Adrenal gland (tissue), 9 donors: ENCODE measurements at regions not wholly inside any gene's neighbourhood (a gene's known extent, or its start where the extent isn't known, plus 50 kb on each side); places are given as distances from the start of the nearest gene placed in this dataset.

Experiments used
- DNase-seq, 7 donors: peaks; one replicate each; pipeline ENCODE4 v3.0.0-alpha.2; 2019 to 2020
- H3K27ac ChIP-seq, 5 donors: fragments of 200-600 bp; sonication (generic) in 4 of 5; 1 replicate in 3 of 5; 2 replicates in 2 of 5; pipeline versions ENCODE4 v1.5.1 to v1.8.0; 2016 to 2020; ENCODE audit warnings: mild to moderate bottlenecking in 1 of 5
- H3K27me3 ChIP-seq: fragments of 200-600 bp; 2 replicates; pipeline ENCODE4 v1.8.0; 2021
- H3K36me3 ChIP-seq, 2 donors: fragments of 200-600 bp; replicated peaks in 1 of 2; 1 replicate in 1 of 2; 2 replicates in 1 of 2; pipeline versions ENCODE4 v1.5.1 to v1.8.0; 2018 to 2022
- H3K4me1 ChIP-seq, 2 donors: fragments of 200-600 bp; replicated peaks in 1 of 2; 1 replicate in 1 of 2; 2 replicates in 1 of 2; pipeline versions ENCODE4 v1.5.1 to v1.8.0; 2018 to 2021
- H3K4me3 ChIP-seq, 4 donors: fragments of 200-600 bp; sonication (generic) in 3 of 4; one replicate each; pipeline ENCODE4 v1.5.1; 2016 to 2018
- H3K9me3 ChIP-seq, 3 donors: fragments of 200-600 bp; sonication (generic) in 1 of 3; replicated peaks in 1 of 3; 1 replicate in 2 of 3; 2 replicates in 1 of 3; pipeline versions ENCODE4 v1.5.1 to v1.8.0; 2016 to 2021
- POLR2A ChIP-seq, 2 donors: fragments of 450-650 bp; IDR thresholded peaks; one replicate each; pipeline ENCODE4 v1.6.1; 2017; ENCODE audit warnings: antibody characterized with exemption in 2 of 2, mild to moderate bottlenecking in 2 of 2, moderate library complexity in 1 of 2
- WGBS, 4 donors: extraction: QIAGEN DNeasy Blood & Tissue Kit in 2 of 4; methylation state at CpG; one replicate each; pipeline versions ENCODE4 v1.1.5 to v1.1.7; 2013 to 2017; 5-methylcytosine and 5-hydroxymethylcytosine counted together
- intact Hi-C, 2 donors: fragments of 100-400 bp; cut with DNase I; formaldehyde crosslinking; loops; one replicate each; pipeline versions ENCODE4 v1.14.1 to v1.15.0; 2022 to 2023
- TF ChIP-seq, protein P1 (sequence below), 6 experiments: fragments of 450-650 bp in 4 of 6; fragments of 200-600 bp in 2 of 6; sonication (generic) in 1 of 6; IDR thresholded peaks; 1 replicate in 5 of 6; 2 replicates in 1 of 6; pipeline versions ENCODE4 v1.5.1 to v1.8.0; 2016 to 2021; ENCODE audit warnings: antibody characterized with exemption in 6 of 6, mild to moderate bottlenecking in 2 of 6, moderate library complexity in 1 of 6
- donor health status: healthy with polysubstance abuse.
- donor health status: Bipolar disorder and iron deficiency.
- donor health status: DM: yes; HTN: yes; CAD: no.
- donor health status: DM: no; HTN: no; CAD: no.
- donor health status: DM: no; HTN: no; CAD: no.

DNA sequence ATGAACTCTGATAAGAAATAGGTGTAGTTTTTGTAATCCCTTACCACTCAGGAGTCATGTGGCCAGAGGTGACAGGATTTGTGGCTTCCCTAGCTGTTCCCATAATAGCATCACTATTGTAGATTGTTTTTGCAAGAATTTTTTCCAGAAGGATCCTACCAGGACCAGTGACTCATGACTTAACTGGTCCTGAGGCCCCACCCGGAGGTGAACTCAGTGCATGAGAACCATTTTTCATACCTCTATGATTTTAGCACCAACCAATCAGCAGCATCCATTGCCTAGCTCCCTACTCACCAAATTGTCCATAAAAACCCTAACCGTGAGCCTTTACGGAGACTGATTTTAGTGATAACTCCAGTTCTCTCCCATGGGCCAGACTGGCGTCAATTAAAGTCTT lies 484.8 kb downstream of the PSAT1 start:
- Histone ChIP-seq H3K4me3 (no peak overlapping the region), H3K9me3 (no peaks in the 10 kb centered on the region), H3K4me1 (no peaks in the 10 kb centered on the region), H3K36me3 (no peaks in the 10 kb centered on the region), H3K27ac (no peak overlapping the region), H3K27me3 (no peaks in the 10 kb centered on the region)
- WGBS, 4 donors, result 85 to 91% (median 88%) methylated on average over 4 of the region's 4 CpGs
- intact Hi-C loops, result no loop called here
- TF ChIP-seq, protein P1, sequence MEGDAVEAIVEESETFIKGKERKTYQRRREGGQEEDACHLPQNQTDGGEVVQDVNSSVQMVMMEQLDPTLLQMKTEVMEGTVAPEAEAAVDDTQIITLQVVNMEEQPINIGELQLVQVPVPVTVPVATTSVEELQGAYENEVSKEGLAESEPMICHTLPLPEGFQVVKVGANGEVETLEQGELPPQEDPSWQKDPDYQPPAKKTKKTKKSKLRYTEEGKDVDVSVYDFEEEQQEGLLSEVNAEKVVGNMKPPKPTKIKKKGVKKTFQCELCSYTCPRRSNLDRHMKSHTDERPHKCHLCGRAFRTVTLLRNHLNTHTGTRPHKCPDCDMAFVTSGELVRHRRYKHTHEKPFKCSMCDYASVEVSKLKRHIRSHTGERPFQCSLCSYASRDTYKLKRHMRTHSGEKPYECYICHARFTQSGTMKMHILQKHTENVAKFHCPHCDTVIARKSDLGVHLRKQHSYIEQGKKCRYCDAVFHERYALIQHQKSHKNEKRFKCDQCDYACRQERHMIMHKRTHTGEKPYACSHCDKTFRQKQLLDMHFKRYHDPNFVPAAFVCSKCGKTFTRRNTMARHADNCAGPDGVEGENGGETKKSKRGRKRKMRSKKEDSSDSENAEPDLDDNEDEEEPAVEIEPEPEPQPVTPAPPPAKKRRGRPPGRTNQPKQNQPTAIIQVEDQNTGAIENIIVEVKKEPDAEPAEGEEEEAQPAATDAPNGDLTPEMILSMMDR (IDR thresholded peaks at IDR 0.05), result no peak
- no peak for TF ChIP-seq POLR2A (IDR thresholded peaks at IDR 0.05)
- no peak for DNase-seq

DNA sequence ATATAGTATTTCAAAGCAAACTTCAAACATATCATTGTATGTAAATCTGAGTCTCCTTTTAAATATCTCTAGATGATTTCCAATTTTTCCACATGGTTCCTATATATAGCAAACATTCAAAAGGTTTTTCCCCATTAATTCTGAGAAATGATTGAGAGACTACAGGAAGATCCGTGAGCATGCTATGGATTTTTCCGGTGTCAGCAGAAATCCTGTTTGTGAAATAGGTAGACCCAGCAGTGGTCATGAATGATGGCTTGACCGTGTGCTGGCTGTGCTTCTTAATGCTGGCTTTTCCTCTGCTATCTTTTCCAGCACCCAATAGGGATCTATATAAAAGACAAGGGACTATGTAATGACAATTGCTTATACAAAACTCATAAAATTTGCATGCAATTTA lies 485.3 kb downstream of the PSAT1 start:
- no peak for DNase-seq
- no peak for TF ChIP-seq POLR2A (IDR thresholded peaks at IDR 0.05)
- TF ChIP-seq, protein P1 (IDR thresholded peaks at IDR 0.05), result no peak
- Histone ChIP-seq H3K9me3 (no peaks in the 10 kb centered on the region), H3K4me1 (no peaks in the 10 kb centered on the region), H3K27ac (no peak overlapping the region), H3K36me3 (no peaks in the 10 kb centered on the region), H3K4me3 (no peak overlapping the region), H3K27me3 (no peaks in the 10 kb centered on the region)
- intact Hi-C loops, result no loop called here
- WGBS, 4 donors, result 56 to 92% (median 84%) methylated on average over 3 of the region's 3 CpGs

DNA sequence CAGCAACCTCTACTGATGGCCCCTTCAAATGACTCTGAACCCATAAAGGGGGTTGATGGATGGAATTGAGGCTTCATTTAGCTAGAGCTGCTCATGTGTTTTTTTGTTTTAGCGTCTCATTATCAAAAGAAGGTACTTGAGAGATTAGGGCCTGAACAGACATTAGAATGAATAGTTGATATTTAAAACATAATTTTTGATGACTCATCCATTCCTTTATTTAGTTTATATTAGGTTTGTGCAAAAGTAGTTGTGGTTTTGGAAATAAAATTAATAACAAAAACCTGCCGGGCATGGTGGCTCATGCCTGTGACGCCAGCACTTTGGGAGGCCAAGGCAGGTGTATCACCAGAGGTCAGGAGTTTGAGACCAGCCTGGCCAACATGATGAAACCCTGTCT lies 485.9 kb downstream of the PSAT1 start:
- Histone ChIP-seq H3K27me3 (no peaks in the 10 kb centered on the region), H3K4me3 (no peak overlapping the region), H3K36me3 (no peaks in the 10 kb centered on the region), H3K9me3 (no peaks in the 10 kb centered on the region), H3K4me1 (no peaks in the 10 kb centered on the region), H3K27ac (no peak overlapping the region)
- no peak for DNase-seq
- 85 to 90% (median 87%) methylated on average over 3 of the region's 3 CpGs for WGBS, 4 donors
- TF ChIP-seq POLR2A (IDR thresholded peaks at IDR 0.05), result no peak
- TF ChIP-seq, protein P1 (IDR thresholded peaks at IDR 0.05), result no peak
- intact Hi-C loops, result no loop called here

DNA sequence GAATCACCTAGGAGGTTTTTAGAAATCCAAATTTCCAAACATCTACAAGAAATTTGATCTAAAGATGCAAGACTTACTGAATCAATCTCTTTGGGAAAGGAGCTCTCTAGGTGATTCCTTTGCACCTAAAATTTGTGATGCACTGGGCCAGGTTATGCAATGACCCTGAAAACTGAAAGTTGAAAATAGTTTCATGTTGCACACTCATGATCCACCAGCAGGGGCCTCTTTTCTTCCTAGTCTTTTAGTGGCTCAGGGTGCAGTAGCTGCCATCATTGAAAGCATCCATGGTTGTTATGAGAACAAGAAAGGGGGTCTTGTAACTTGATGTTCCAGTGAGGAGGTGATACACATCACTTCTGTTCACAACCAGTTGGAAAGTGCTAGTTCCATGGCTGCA lies 486.8 kb downstream of the PSAT1 start:
- no peaks in the 10 kb centered on the region for H3K4me1 ChIP-seq
- no peak for TF ChIP-seq POLR2A (IDR thresholded peaks at IDR 0.05)
- TF ChIP-seq, protein P1 (IDR thresholded peaks at IDR 0.05), result no peak
- H3K9me3 ChIP-seq, result no peaks in the 10 kb centered on the region
- DNase-seq, result no peak
- no peak overlapping the region for H3K4me3 ChIP-seq
- no peaks in the 10 kb centered on the region for H3K36me3 ChIP-seq
- H3K27me3 ChIP-seq, result no peaks in the 10 kb centered on the region
- no peak overlapping the region for H3K27ac ChIP-seq
- intact Hi-C loops, result no loop called here
